Transverse colon (tissue), 4 donors: ENCODE measurements at regions not wholly inside any gene's neighbourhood (a gene's known extent, or its start where the extent isn't known, plus 50 kb on each side); places are given as distances from the start of the nearest gene placed in this dataset.

Experiments used
- CTCF ChIP-seq, 5 experiments: fragments of 200-600 bp in 3 of 5; fragments of 450-650 bp in 2 of 5; sonication (generic) in 3 of 5; IDR thresholded peaks; 1 replicate in 2 of 5; 2 replicates in 3 of 5; pipeline ENCODE4 v1.5.1; 2016 to 2017; ENCODE audit warnings: antibody characterized with exemption in 5 of 5, inconsistent platforms in 3 of 5, mild to moderate bottlenecking in 2 of 5, moderate library complexity in 1 of 5
- EP300 ChIP-seq: sonication (generic); formaldehyde crosslinking; IDR thresholded peaks from one replicate; pipeline ENCODE4 v1.6.1; 2017; ENCODE audit warnings: antibody characterized with exemption, low read depth
- POLR2AphosphoS5 ChIP-seq, 3 donors: sonication (generic); formaldehyde crosslinking; IDR thresholded peaks; one replicate each; pipeline ENCODE4 v1.6.1; 2016; ENCODE audit warnings: antibody characterized with exemption in 3 of 3

- TF ChIP-seq POLR2AphosphoS5 (IDR thresholded peaks at IDR 0.05): no peak
- TF ChIP-seq CTCF (IDR thresholded peaks at IDR 0.05): no peak
- no peak for TF ChIP-seq EP300
These were observed 172.5 kb downstream of the RAP2B start for GRCh38 chr3:153334558-153334957.
